Calu3 (cell line): ENCODE measurements at regions not wholly inside any gene's neighbourhood (a gene's known extent, or its start where the extent isn't known, plus 50 kb on each side); places are given as distances from the start of the nearest gene placed in this dataset.

Experiments used
- BruUV-seq: library from RNA; stranded (reverse); fragments of 400-500 nt; replicated peaks from 2 replicates; lab custom pipeline; 2021; lab: Mats Ljungman, UMichigan
- CTCF ChIA-PET: fragments of 300-600 bp; sonication (Branson Sonifier 250); formaldehyde crosslinking; loops from one replicate; lab custom pipeline; 2022; ENCODE audit warnings: antibody characterized with exemption; lab: Charles Lee
- DNase-seq: peaks from one replicate; pipeline ENCODE4 v3.0.0; 2022
- H3K27ac Mint-ChIP-seq: one replicate; pipeline ENCODE4 v1.8.0; 2022; ENCODE audit warnings: mixed read lengths; ENCODE audit not compliant: unreplicated experiment
- H3K27me3 Mint-ChIP-seq: one replicate; pipeline ENCODE4 v1.8.0; 2022; ENCODE audit warnings: mixed read lengths; ENCODE audit not compliant: unreplicated experiment
- H3K36me3 Mint-ChIP-seq: one replicate; pipeline ENCODE4 v1.8.0; 2022; ENCODE audit warnings: mild to moderate bottlenecking, moderate library complexity, mixed read lengths; ENCODE audit not compliant: insufficient read depth, unreplicated experiment
- H3K4me1 Mint-ChIP-seq: one replicate; pipeline ENCODE4 v1.8.0; 2022; ENCODE audit warnings: mild to moderate bottlenecking, low read depth, mixed read lengths; ENCODE audit not compliant: unreplicated experiment
- H3K4me3 Mint-ChIP-seq: one replicate; pipeline ENCODE4 v1.8.0; 2022; ENCODE audit warnings: mild to moderate bottlenecking, low read depth, moderate library complexity, mixed read lengths; ENCODE audit not compliant: unreplicated experiment
- H3K9me3 Mint-ChIP-seq: one replicate; pipeline ENCODE4 v1.8.0; 2022; ENCODE audit warnings: low read depth, mixed read lengths; ENCODE audit not compliant: unreplicated experiment
- intact Hi-C: fragments of 100-400 bp; cut with micrococcal nuclease; formaldehyde crosslinking; loops from one replicate; pipeline ENCODE4 v1.10.0; 2022; ENCODE audit not compliant: unreplicated experiment
- TF ChIP-seq, protein P1 (sequence below): fragments of 200-600 bp; IDR thresholded peaks from one replicate; pipeline ENCODE4 v1.8.0; 2022; ENCODE audit warnings: antibody characterized with exemption; ENCODE audit not compliant: unreplicated experiment

DNA sequence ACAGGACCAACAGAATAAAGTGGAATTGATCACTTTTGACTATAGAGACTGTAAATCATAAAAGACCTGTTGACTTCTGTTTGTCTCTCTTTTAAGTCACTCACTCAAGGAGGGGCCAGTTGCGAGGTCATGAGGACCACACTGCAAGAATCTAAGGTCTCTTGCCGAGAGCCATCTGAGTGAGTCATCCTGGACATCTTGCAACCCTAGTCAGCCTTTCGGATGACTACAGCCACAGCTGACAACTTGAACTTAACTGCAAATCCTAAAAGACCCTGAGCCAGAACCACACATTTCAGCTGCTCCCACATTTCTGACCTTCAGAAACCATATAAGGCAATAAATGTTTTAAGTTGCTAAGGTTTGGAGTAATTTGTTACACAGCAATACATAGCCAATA, 129.7 kb upstream of the RAD23B start:
- no peak overlapping the region for H3K4me3 Mint-ChIP-seq
- H3K27ac Mint-ChIP-seq = no peak overlapping the region
- CTCF ChIA-PET = no interaction called here
- BruUV-seq = no TSS peak
- no peaks in the 10 kb centered on the region for H3K36me3 Mint-ChIP-seq
- H3K4me1 Mint-ChIP-seq = no peaks in the 10 kb centered on the region
- intact Hi-C loops = no loop called here
- TF ChIP-seq, protein P1, sequence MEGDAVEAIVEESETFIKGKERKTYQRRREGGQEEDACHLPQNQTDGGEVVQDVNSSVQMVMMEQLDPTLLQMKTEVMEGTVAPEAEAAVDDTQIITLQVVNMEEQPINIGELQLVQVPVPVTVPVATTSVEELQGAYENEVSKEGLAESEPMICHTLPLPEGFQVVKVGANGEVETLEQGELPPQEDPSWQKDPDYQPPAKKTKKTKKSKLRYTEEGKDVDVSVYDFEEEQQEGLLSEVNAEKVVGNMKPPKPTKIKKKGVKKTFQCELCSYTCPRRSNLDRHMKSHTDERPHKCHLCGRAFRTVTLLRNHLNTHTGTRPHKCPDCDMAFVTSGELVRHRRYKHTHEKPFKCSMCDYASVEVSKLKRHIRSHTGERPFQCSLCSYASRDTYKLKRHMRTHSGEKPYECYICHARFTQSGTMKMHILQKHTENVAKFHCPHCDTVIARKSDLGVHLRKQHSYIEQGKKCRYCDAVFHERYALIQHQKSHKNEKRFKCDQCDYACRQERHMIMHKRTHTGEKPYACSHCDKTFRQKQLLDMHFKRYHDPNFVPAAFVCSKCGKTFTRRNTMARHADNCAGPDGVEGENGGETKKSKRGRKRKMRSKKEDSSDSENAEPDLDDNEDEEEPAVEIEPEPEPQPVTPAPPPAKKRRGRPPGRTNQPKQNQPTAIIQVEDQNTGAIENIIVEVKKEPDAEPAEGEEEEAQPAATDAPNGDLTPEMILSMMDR = no peak
- peaks cover 47% of the 10 kb centered on the region for H3K27me3 Mint-ChIP-seq
- no peak for DNase-seq
- no peaks in the 10 kb centered on the region for H3K9me3 Mint-ChIP-seq

DNA sequence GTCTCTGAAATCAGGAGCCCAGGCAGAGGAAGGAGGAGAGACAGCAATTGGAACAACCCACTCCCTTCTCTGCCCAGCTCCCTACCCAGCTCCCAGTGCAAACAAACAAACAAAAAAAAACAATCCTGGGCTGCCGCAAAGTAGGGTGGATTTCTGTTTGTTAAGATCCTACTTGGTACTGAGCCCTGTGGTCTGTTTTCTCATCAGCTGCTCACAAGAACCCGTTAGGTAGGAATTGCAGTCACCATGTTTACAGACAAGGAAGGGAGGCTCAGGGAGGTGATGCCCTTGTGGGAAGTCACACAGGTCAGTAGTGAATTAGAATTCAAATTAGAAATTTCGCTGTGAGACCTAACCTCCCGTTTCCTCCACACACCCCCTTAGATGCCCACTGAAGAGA, 128.8 kb upstream of the RAD23B start:
- DNase-seq = no peak
- CTCF ChIA-PET = no interaction called here
- Mint-ChIP-seq H3K36me3 (no peaks in the 10 kb centered on the region), H3K9me3 (no peaks in the 10 kb centered on the region), H3K4me3 (no peak overlapping the region), H3K27me3 (peaks cover 37% of the 10 kb centered on the region), H3K4me1 (no peaks in the 10 kb centered on the region), H3K27ac (no peak overlapping the region)
- intact Hi-C loops = no loop called here
- TF ChIP-seq, protein P1 = no peak
- no TSS peak for BruUV-seq

GRCh38 chr9:107154766-107155165, 128.3 kb upstream of the RAD23B start:
- Mint-ChIP-seq H3K9me3 (no peaks in the 10 kb centered on the region), H3K27ac (no peak overlapping the region), H3K27me3 (peaks cover 32% of the 10 kb centered on the region), H3K36me3 (no peaks in the 10 kb centered on the region), H3K4me3 (no peak overlapping the region), H3K4me1 (no peaks in the 10 kb centered on the region)
- intact Hi-C loops = no loop called here
- TF ChIP-seq, protein P1 = no peak
- no peak for DNase-seq
- BruUV-seq = no TSS peak
- CTCF ChIA-PET = no interaction called here

GRCh38 chr9:107155244-107155817, 127.7 kb upstream of the RAD23B start:
- H3K9me3 Mint-ChIP-seq = no peaks in the 10 kb centered on the region
- CTCF ChIA-PET = no interaction called here
- no peaks in the 10 kb centered on the region for H3K4me1 Mint-ChIP-seq
- BruUV-seq = no TSS peak
- no peak overlapping the region for H3K27ac Mint-ChIP-seq
- no peaks in the 10 kb centered on the region for H3K36me3 Mint-ChIP-seq
- peaks cover 28% of the 10 kb centered on the region for H3K27me3 Mint-ChIP-seq
- H3K4me3 Mint-ChIP-seq = no peak overlapping the region
- intact Hi-C loops = no loop called here
- no peak for DNase-seq
- TF ChIP-seq, protein P1 = no peak
